NB4 (cell line): ENCODE measurements at regions not wholly inside any gene's neighbourhood (a gene's known extent, or its start where the extent isn't known, plus 50 kb on each side); places are given as distances from the start of the nearest gene placed in this dataset.

Experiments
- MYC ChIP-seq: IDR thresholded peaks from 2 replicates; pipeline ENCODE4 v1.6.1; 2011; ENCODE audit warnings: low read depth, low read length
- POLR2A ChIP-seq: IDR thresholded peaks from 2 replicates; pipeline ENCODE4 v1.6.1; 2011; ENCODE audit warnings: mild to moderate bottlenecking; ENCODE audit not compliant: insufficient read length; ENCODE audit errors: extremely low read depth
- TF ChIP-seq, protein P1 (sequence below): IDR thresholded peaks from one replicate; pipeline ENCODE4 v1.5.1; 2012; ENCODE audit warnings: low read depth, low read length
- TF ChIP-seq, protein P2 (sequence below): IDR thresholded peaks from 2 replicates; pipeline ENCODE4 v1.6.1; 2011; ENCODE audit warnings: low read depth, low read length

DNA sequence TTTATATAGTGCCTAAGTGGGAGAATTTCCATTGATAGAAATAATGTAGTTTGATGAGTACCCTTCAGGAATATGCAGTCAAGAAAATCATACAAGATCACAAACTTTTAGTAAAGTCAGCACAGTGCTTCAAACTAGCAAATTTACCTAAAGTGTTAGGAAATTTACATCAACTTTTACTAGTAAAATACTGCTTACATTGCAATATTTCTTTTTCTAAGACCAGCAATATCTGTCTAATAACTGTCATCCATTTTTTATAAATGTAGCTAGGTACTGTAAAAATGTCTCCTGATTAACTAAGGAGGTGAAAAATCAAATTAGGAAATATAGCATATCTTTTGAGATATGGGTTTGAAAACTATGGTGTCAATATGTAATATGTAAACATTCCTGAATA, 405.4 kb downstream of the MDFIC start:
- TF ChIP-seq, protein P1, sequence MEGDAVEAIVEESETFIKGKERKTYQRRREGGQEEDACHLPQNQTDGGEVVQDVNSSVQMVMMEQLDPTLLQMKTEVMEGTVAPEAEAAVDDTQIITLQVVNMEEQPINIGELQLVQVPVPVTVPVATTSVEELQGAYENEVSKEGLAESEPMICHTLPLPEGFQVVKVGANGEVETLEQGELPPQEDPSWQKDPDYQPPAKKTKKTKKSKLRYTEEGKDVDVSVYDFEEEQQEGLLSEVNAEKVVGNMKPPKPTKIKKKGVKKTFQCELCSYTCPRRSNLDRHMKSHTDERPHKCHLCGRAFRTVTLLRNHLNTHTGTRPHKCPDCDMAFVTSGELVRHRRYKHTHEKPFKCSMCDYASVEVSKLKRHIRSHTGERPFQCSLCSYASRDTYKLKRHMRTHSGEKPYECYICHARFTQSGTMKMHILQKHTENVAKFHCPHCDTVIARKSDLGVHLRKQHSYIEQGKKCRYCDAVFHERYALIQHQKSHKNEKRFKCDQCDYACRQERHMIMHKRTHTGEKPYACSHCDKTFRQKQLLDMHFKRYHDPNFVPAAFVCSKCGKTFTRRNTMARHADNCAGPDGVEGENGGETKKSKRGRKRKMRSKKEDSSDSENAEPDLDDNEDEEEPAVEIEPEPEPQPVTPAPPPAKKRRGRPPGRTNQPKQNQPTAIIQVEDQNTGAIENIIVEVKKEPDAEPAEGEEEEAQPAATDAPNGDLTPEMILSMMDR, result no peak
- TF ChIP-seq POLR2A (no peak), MYC (no peak)
- TF ChIP-seq, protein P2, sequence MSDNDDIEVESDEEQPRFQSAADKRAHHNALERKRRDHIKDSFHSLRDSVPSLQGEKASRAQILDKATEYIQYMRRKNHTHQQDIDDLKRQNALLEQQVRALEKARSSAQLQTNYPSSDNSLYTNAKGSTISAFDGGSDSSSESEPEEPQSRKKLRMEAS, result no peak
